ENCODE measurements at regions not wholly inside any gene's neighbourhood (a gene's known extent, or its start where the extent isn't known, plus 50 kb on each side); places are given as distances from the start of the nearest gene placed in this dataset.

- CTCF ChIA-PET, result interaction anchor here (1.2 kb wide), 1 partner anchor 214 kb away, joined by 3 read pairs; no protein-coding TSS in a partner anchor
- Mint-ChIP-seq H3K27me3 (peaks cover 11% of the 10 kb centered on the region), H3K4me3 (no peak overlapping the region), H3K27ac (no peak overlapping the region), H3K9me3 (ENCODE audit: low read depth) (no peaks in the 10 kb centered on the region), H3K36me3 (no peaks in the 10 kb centered on the region), H3K4me1 (peaks cover 5% of the 10 kb centered on the region)
- ATAC-seq, result no peak
- no peak for DNase-seq
Measured at GRCh38 chr1:36730599-36730998, 247.9 kb upstream of the CSF3R start.

- Mint-ChIP-seq H3K36me3 (no peaks in the 10 kb centered on the region), H3K4me1 (peaks cover 5% of the 10 kb centered on the region), H3K27me3 (peaks cover 11% of the 10 kb centered on the region), H3K4me3 (no peak overlapping the region), H3K9me3 (ENCODE audit: low read depth) (no peaks in the 10 kb centered on the region), H3K27ac (no peak overlapping the region)
- ATAC-seq (no peak), DNase-seq (no peak)
- CTCF ChIA-PET, result interaction anchor here (1.2 kb wide), 1 partner anchor 213 kb away, joined by 3 read pairs; no protein-coding TSS in a partner anchor
Measured at GRCh38 chr1:36729716-36730510, 247.2 kb upstream of the CSF3R start.

DNA sequence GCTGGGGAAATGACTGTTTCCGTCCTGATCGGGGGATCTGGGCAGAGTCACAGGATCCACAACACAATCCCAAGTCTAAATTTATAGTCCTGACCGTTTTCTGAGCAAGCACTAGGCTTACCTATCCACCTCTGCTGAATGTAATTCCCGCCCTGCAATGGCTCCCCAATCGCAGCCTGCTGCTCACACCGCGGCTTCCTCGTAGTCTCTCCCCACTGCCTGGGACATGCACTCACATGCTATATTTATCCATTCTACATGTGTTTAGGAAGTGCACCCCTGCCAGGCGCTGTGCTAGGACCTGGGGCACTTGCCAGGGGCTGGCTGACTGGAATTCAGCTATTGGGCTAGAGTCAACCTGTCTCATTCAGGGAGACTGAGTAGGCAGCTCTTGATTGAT, 246.6 kb upstream of the CSF3R start:
- Mint-ChIP-seq H3K9me3 (ENCODE audit: low read depth) (no peaks in the 10 kb centered on the region), H3K4me3 (no peak overlapping the region), H3K4me1 (peaks cover 5% of the 10 kb centered on the region), H3K27ac (no peak overlapping the region), H3K36me3 (no peaks in the 10 kb centered on the region), H3K27me3 (peaks cover 14% of the 10 kb centered on the region)
- CTCF ChIA-PET, result no interaction called here
- DNase-seq (no peak), ATAC-seq (no peak)

- H3K4me1 Mint-ChIP-seq, result peaks cover 5% of the 10 kb centered on the region
- no peak overlapping the region for H3K4me3 Mint-ChIP-seq
- CTCF ChIA-PET, result interaction anchor here (1.0 kb wide), 1 partner anchor 19 kb away, joined by 3 read pairs; no protein-coding TSS in a partner anchor
- H3K27ac Mint-ChIP-seq, result no peak overlapping the region
- no peaks in the 10 kb centered on the region for H3K9me3 Mint-ChIP-seq (ENCODE audit: low read depth)
- no peaks in the 10 kb centered on the region for H3K36me3 Mint-ChIP-seq
- ATAC-seq (no peak), DNase-seq (no peak)
- peaks cover 14% of the 10 kb centered on the region for H3K27me3 Mint-ChIP-seq
Measured at GRCh38 chr1:36728846-36729245, 246.1 kb upstream of the CSF3R start.

GRCh38 chr1:36728051-36728450, 245.3 kb upstream of the CSF3R start:
- no peaks in the 10 kb centered on the region for H3K9me3 Mint-ChIP-seq (ENCODE audit: low read depth)
- ATAC-seq, result no peak
- CTCF ChIA-PET, result interaction anchor here (1.0 kb wide), 1 partner anchor 18 kb away, joined by 3 read pairs; no protein-coding TSS in a partner anchor
- H3K36me3 Mint-ChIP-seq, result no peaks in the 10 kb centered on the region
- H3K27me3 Mint-ChIP-seq, result peaks cover 17% of the 10 kb centered on the region
- no peak overlapping the region for H3K27ac Mint-ChIP-seq
- DNase-seq, result no peak
- H3K4me3 Mint-ChIP-seq, result no peak overlapping the region
- H3K4me1 Mint-ChIP-seq, result peaks cover 5% of the 10 kb centered on the region

DNA sequence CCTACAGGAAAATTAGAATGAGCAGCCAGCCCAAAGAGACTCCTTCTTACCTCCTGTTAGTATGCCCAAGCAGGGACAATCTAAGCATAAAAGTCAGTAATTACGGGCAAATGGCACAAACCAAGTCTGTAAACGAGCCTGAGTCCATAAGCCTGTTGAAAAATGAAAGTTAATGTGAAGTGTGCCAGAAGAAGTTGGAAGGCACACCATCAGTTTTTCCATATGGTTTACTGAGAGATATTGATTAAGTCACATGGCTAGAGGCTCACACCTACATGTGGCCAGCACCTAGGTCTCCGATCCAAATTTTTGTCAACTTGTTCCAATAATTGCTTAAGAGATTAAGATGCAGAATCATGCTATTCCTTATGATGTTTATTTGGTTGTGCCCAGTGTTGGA, 242.4 kb upstream of the CSF3R start:
- peaks cover 3% of the 10 kb centered on the region for H3K4me1 Mint-ChIP-seq
- CTCF ChIA-PET, result no interaction called here
- DNase-seq, result no peak
- H3K4me3 Mint-ChIP-seq, result no peak overlapping the region
- no peaks in the 10 kb centered on the region for H3K36me3 Mint-ChIP-seq
- no peak overlapping the region for H3K27ac Mint-ChIP-seq
- ATAC-seq, result no peak
- peaks cover 18% of the 10 kb centered on the region for H3K27me3 Mint-ChIP-seq
- H3K9me3 Mint-ChIP-seq (ENCODE audit: low read depth), result no peaks in the 10 kb centered on the region

- ATAC-seq (no peak), DNase-seq (no peak)
- Mint-ChIP-seq H3K36me3 (no peaks in the 10 kb centered on the region), H3K4me3 (no peak overlapping the region), H3K9me3 (ENCODE audit: low read depth) (no peaks in the 10 kb centered on the region), H3K27ac (no peak overlapping the region), H3K27me3 (peaks cover 21% of the 10 kb centered on the region), H3K4me1 (no peaks in the 10 kb centered on the region)
- CTCF ChIA-PET, result no interaction called here
Measured at GRCh38 chr1:36723813-36724212, 241.1 kb upstream of the CSF3R start.

- H3K36me3 Mint-ChIP-seq, result no peaks in the 10 kb centered on the region
- ATAC-seq (no peak), DNase-seq (no peak)
- no peak overlapping the region for H3K27ac Mint-ChIP-seq
- H3K4me1 Mint-ChIP-seq, result peaks cover 2% of the 10 kb centered on the region
- H3K9me3 Mint-ChIP-seq (ENCODE audit: low read depth), result no peaks in the 10 kb centered on the region
- no peak overlapping the region for H3K4me3 Mint-ChIP-seq
- CTCF ChIA-PET, result no interaction called here
- H3K27me3 Mint-ChIP-seq, result peaks cover 30% of the 10 kb centered on the region
Measured at GRCh38 chr1:36722871-36723270, 240.2 kb upstream of the CSF3R start.

DNA sequence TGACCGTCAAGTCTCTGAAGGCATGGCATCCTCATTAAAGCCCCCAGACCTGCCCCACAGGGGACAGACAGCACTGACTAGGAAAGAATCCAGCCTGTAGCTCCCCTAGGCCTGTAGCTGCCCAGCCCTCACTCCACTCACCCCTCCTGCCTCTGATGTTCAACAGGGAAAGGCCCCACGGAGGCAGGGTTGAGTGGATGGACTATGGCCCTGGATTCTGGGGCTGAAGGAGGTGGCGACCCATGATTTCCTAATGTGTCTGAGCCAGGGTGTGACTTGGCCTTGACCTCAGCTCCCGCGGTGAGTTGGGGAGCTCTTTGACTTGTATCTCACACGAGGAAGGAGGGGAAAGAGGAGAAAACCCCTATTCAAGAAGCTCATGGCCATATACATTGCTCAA, 238.5 kb upstream of the CSF3R start:
- CTCF ChIA-PET, result interaction anchor here (0.5 kb wide), 1 partner anchor 47 kb away, joined by 3 read pairs; no protein-coding TSS in a partner anchor
- Mint-ChIP-seq H3K9me3 (ENCODE audit: low read depth) (no peaks in the 10 kb centered on the region), H3K36me3 (no peaks in the 10 kb centered on the region), H3K27me3 (peaks cover 41% of the 10 kb centered on the region), H3K4me1 (peaks cover 11% of the 10 kb centered on the region), H3K27ac (no peak overlapping the region), H3K4me3 (no peak overlapping the region)
- DNase-seq, result no peak
- no peak for ATAC-seq

- Mint-ChIP-seq H3K27me3 (peaks cover 57% of the 10 kb centered on the region), H3K4me3 (no peak overlapping the region), H3K27ac (no peak overlapping the region), H3K4me1 (peaks cover 11% of the 10 kb centered on the region), H3K9me3 (ENCODE audit: low read depth) (no peaks in the 10 kb centered on the region), H3K36me3 (no peaks in the 10 kb centered on the region)
- CTCF ChIA-PET, result no interaction called here
- DNase-seq (peak; percentile 57), ATAC-seq (no peak)
Measured at GRCh38 chr1:36717431-36717830, 234.7 kb upstream of the CSF3R start.

GRCh38 chr1:36715797-36716196, 233.1 kb upstream of the CSF3R start:
- no peak overlapping the region for H3K4me3 Mint-ChIP-seq
- H3K36me3 Mint-ChIP-seq, result no peaks in the 10 kb centered on the region
- no peak for DNase-seq
- peaks cover 71% of the 10 kb centered on the region for H3K27me3 Mint-ChIP-seq
- H3K4me1 Mint-ChIP-seq, result peaks cover 11% of the 10 kb centered on the region
- CTCF ChIA-PET, result no interaction called here
- H3K9me3 Mint-ChIP-seq (ENCODE audit: low read depth), result no peaks in the 10 kb centered on the region
- no peak for ATAC-seq
- no peak overlapping the region for H3K27ac Mint-ChIP-seq

- ATAC-seq (no peak), DNase-seq (no peak)
- Mint-ChIP-seq H3K4me3 (no peak overlapping the region), H3K4me1 (peaks cover 11% of the 10 kb centered on the region), H3K9me3 (ENCODE audit: low read depth) (no peaks in the 10 kb centered on the region), H3K27ac (no peak overlapping the region), H3K36me3 (no peaks in the 10 kb centered on the region), H3K27me3 (peaks cover 74% of the 10 kb centered on the region)
- CTCF ChIA-PET, result no interaction called here
Measured at GRCh38 chr1:36714301-36714700, 231.6 kb upstream of the CSF3R start.

GRCh38 chr1:36711480-36711879, 228.8 kb upstream of the CSF3R start:
- H3K4me3 Mint-ChIP-seq, result no peak overlapping the region
- ATAC-seq, result no peak
- peaks cover 60% of the 10 kb centered on the region for H3K27me3 Mint-ChIP-seq
- no peak for DNase-seq
- H3K36me3 Mint-ChIP-seq, result no peaks in the 10 kb centered on the region
- no peak overlapping the region for H3K27ac Mint-ChIP-seq
- H3K4me1 Mint-ChIP-seq, result no peaks in the 10 kb centered on the region
- CTCF ChIA-PET, result interaction anchor here (1.1 kb wide), 1 partner anchor 723 kb away, joined by 3 read pairs; no protein-coding TSS in a partner anchor
- no peaks in the 10 kb centered on the region for H3K9me3 Mint-ChIP-seq (ENCODE audit: low read depth)

- peaks cover 61% of the 10 kb centered on the region for H3K27me3 Mint-ChIP-seq
- CTCF ChIA-PET, result interaction anchor here (1.1 kb wide), 1 partner anchor 723 kb away, joined by 3 read pairs; no protein-coding TSS in a partner anchor
- ATAC-seq (no peak), DNase-seq (no peak)
- no peaks in the 10 kb centered on the region for H3K4me1 Mint-ChIP-seq
- H3K9me3 Mint-ChIP-seq (ENCODE audit: low read depth), result no peaks in the 10 kb centered on the region
- H3K36me3 Mint-ChIP-seq, result no peaks in the 10 kb centered on the region
- H3K4me3 Mint-ChIP-seq, result no peak overlapping the region
- no peak overlapping the region for H3K27ac Mint-ChIP-seq
Measured at GRCh38 chr1:36710951-36711350, 228.2 kb upstream of the CSF3R start.
